ENCODE measurements at regions not wholly inside any gene's neighbourhood (a gene's known extent, or its start where the extent isn't known, plus 50 kb on each side); places are given as distances from the start of the nearest gene placed in this dataset.

DNA sequence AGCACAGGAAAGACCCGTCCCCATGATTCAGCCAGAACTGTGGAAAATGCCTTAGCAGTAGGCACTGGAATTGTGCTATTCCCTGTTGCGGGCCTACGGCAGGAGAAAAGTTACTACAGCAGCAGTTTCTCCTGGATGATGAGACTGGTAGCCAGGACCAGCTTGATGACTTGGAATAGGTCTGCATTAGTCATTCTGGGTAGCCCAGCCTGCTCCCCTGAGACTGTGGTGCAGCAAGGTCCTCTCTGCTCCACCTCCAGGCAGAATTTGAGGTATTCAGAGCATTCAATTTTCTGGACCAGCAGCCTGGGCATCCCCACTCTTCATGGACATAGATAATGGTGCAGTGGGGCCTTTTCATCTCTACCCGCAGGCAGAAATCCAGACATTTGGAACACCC lies 490.0 kb downstream of the SH2D4B start:
- CTCF ChIA-PET = no interaction called here
- Mint-ChIP-seq H3K27ac (ENCODE audit: unreplicated experiment) (no peak overlapping the region), H3K27me3 (ENCODE audit: insufficient read depth, unreplicated experiment) (no peaks in the 10 kb centered on the region), H3K36me3 (ENCODE audit: insufficient read depth, unreplicated experiment) (no peaks in the 10 kb centered on the region), H3K4me3 (ENCODE audit: unreplicated experiment) (no peak overlapping the region), H3K9me3 (ENCODE audit: unreplicated experiment) (no peaks in the 10 kb centered on the region), H3K4me1 (ENCODE audit: low read depth, unreplicated experiment) (no peaks in the 10 kb centered on the region)
- H3K27me3 ChIP-seq (replicated peaks; ENCODE audit: control insufficient read depth, insufficient read depth, low read length) = no peaks in the 10 kb centered on the region
- no peak for DNase-seq
- BruUV-seq (replicated peaks) = no TSS peak
- H3K9me3 ChIP-seq = no peaks in the 10 kb centered on the region
- intact Hi-C loops (cut with micrococcal nuclease; ENCODE audit: unreplicated experiment) = no loop called here
- TF ChIP-seq, protein P1, sequence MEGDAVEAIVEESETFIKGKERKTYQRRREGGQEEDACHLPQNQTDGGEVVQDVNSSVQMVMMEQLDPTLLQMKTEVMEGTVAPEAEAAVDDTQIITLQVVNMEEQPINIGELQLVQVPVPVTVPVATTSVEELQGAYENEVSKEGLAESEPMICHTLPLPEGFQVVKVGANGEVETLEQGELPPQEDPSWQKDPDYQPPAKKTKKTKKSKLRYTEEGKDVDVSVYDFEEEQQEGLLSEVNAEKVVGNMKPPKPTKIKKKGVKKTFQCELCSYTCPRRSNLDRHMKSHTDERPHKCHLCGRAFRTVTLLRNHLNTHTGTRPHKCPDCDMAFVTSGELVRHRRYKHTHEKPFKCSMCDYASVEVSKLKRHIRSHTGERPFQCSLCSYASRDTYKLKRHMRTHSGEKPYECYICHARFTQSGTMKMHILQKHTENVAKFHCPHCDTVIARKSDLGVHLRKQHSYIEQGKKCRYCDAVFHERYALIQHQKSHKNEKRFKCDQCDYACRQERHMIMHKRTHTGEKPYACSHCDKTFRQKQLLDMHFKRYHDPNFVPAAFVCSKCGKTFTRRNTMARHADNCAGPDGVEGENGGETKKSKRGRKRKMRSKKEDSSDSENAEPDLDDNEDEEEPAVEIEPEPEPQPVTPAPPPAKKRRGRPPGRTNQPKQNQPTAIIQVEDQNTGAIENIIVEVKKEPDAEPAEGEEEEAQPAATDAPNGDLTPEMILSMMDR (IDR thresholded peaks at IDR 0.05; ENCODE audit: insufficient read depth in 1 of 2, low read depth in 1 of 2, low read length in 1 of 2, severe bottlenecking in 1 of 2, unreplicated experiment in 1 of 2) = no peak
- POLR2A ChIA-PET = no interaction called here
- no peaks in the 10 kb centered on the region for H3K4me1 ChIP-seq
- no peak overlapping the region for H3K4me3 ChIP-seq (ENCODE audit: low read depth, low read length)
- H3K36me3 ChIP-seq (ENCODE audit: control insufficient read depth, insufficient read depth, low read length) = no peaks in the 10 kb centered on the region

DNA sequence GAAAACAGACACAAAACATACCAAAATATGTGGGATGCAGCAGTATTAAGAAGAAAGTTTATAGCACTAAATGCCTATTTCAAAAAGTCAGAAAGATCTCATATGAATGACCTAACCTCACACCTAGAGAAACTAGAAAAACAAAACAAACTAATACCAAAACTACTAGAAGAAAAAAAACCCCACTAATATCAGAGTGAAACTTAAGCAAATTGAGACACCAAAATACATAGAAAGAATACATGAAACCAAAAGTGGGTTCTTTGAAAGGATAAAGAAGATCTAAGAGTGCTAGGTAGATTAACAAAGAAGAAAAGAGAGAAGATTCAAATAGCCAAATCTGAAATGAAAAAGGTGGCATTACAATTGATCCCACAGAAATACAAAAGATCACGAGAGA lies 494.1 kb downstream of the SH2D4B start:
- ChIA-PET CTCF (no interaction called here), POLR2A (no interaction called here)
- intact Hi-C loops (cut with micrococcal nuclease; ENCODE audit: unreplicated experiment) = no loop called here

DNA sequence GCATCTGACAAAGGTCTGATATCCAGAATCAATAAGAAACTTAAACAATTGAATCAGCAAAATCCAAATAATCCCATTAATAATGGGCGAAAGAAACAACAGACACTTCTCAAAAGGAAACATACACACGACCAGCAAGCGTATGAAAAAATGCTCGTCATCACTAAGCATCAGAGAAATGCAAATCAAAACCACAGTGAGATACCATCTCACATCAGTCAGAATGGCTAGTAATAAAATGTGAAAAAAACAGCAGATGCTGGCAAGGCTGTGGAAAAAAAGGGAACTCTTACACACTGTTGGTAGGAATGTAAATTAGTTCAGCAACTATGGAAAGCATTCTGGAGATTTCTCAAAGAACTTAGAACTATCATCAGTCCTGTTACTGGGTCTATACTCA lies 496.7 kb downstream of the SH2D4B start:
- H3K27me3 ChIP-seq (replicated peaks; ENCODE audit: control insufficient read depth, insufficient read depth, low read length) = no peaks in the 10 kb centered on the region

More for the DNA sequence above, 494.1 kb downstream of the SH2D4B start:
- Histone ChIP-seq H3K4me3 (ENCODE audit: low read depth, low read length) (no peak overlapping the region), H3K4me1 (no peaks in the 10 kb centered on the region), H3K27me3 (replicated peaks; ENCODE audit: control insufficient read depth, insufficient read depth, low read length) (no peaks in the 10 kb centered on the region), H3K36me3 (ENCODE audit: control insufficient read depth, insufficient read depth, low read length) (no peaks in the 10 kb centered on the region), H3K9me3 (no peaks in the 10 kb centered on the region)
- Mint-ChIP-seq H3K27me3 (ENCODE audit: insufficient read depth, unreplicated experiment) (peaks cover 5% of the 10 kb centered on the region), H3K27ac (ENCODE audit: unreplicated experiment) (no peak overlapping the region), H3K36me3 (ENCODE audit: insufficient read depth, unreplicated experiment) (no peaks in the 10 kb centered on the region), H3K9me3 (ENCODE audit: unreplicated experiment) (no peaks in the 10 kb centered on the region), H3K4me3 (ENCODE audit: unreplicated experiment) (no peak overlapping the region), H3K4me1 (ENCODE audit: low read depth, unreplicated experiment) (no peaks in the 10 kb centered on the region)
- TF ChIP-seq, protein P1 (IDR thresholded peaks at IDR 0.05; ENCODE audit: insufficient read depth in 1 of 2, low read depth in 1 of 2, low read length in 1 of 2, severe bottlenecking in 1 of 2, unreplicated experiment in 1 of 2) = no peak
- BruUV-seq (replicated peaks) = no TSS peak
- no peak for DNase-seq

More for the DNA sequence above, 496.7 kb downstream of the SH2D4B start:
- intact Hi-C loops (cut with micrococcal nuclease; ENCODE audit: unreplicated experiment) = no loop called here
- no peak for DNase-seq
- POLR2A ChIA-PET = no interaction called here
- Mint-ChIP-seq H3K27me3 (ENCODE audit: insufficient read depth, unreplicated experiment) (peaks cover 5% of the 10 kb centered on the region), H3K36me3 (ENCODE audit: insufficient read depth, unreplicated experiment) (no peaks in the 10 kb centered on the region), H3K4me1 (ENCODE audit: low read depth, unreplicated experiment) (no peaks in the 10 kb centered on the region), H3K9me3 (ENCODE audit: unreplicated experiment) (no peaks in the 10 kb centered on the region), H3K4me3 (ENCODE audit: unreplicated experiment) (no peak overlapping the region), H3K27ac (ENCODE audit: unreplicated experiment) (no peak overlapping the region)
- no peaks in the 10 kb centered on the region for H3K9me3 ChIP-seq
- no peaks in the 10 kb centered on the region for H3K4me1 ChIP-seq
- no TSS peak for BruUV-seq (replicated peaks)
- TF ChIP-seq, protein P1 (IDR thresholded peaks at IDR 0.05; ENCODE audit: insufficient read depth in 1 of 2, low read depth in 1 of 2, low read length in 1 of 2, severe bottlenecking in 1 of 2, unreplicated experiment in 1 of 2) = no peak
- CTCF ChIA-PET = no interaction called here
- no peaks in the 10 kb centered on the region for H3K36me3 ChIP-seq (ENCODE audit: control insufficient read depth, insufficient read depth, low read length)
- H3K4me3 ChIP-seq (ENCODE audit: low read depth, low read length) = no peak overlapping the region
